ENCODE measurements at regions not wholly inside any gene's neighbourhood (a gene's known extent, or its start where the extent isn't known, plus 50 kb on each side); places are given as distances from the start of the nearest gene placed in this dataset.
"Not testable (repeated sequence)": the region's sequence is repeated elsewhere in the genome, so short reads cannot be mapped to it uniquely, and the experiment has no call there.

DNA sequence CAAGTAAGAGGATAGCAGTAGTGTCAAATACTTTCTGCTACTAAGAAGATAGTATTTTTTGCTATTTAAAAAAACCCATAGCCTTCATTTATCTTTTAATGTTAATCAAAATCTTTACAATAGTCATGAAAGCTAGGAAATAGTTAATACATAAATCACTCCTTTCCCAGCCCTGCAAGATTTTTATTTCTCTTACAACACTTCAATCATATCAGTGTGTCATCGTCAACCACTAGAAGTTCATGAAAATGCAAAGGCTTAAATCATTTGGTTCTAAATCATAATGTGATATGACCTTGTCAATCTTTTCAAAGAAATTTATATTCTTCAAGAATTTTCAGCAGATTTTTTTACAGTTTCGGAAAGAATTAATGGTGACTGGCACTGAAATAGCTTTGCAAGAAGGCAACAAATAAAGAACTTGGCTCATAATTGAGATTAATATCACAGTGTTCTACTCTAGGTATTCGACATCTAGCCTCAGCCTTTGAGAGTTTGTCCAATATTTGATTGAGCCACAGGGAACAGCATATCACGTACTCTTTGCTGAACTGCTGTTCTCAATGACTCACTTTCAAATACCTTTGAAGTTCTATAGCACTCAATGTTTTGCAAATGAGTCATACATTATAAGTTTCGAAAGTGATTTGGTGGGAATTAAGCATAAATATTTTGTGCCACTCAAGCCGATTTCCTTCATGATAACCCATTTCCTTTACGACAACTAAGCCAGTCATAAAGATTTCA lies 384.0 kb upstream of the FOXG1 start:
- no peak for DNase-seq

DNA sequence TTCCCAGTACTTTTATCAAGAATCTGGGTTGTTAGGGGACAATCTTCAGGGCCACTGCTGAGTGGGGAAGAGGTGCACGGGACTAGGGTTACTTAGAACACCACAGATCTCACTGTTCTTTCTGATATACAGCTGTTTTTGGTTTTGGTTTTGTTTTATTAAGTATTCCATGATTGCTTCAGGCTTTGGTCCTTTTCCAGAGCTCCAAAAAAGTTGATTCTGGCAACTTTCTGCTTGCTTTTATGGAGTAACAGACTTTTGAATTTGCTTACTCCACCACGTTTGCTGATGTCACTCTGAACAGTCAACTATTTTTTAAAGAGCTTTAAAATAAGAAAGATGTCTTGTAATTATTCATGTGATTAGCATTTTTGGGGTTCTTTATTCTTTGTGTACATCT lies 368.1 kb upstream of the FOXG1 start:
- DNase-seq, result no peak

DNA sequence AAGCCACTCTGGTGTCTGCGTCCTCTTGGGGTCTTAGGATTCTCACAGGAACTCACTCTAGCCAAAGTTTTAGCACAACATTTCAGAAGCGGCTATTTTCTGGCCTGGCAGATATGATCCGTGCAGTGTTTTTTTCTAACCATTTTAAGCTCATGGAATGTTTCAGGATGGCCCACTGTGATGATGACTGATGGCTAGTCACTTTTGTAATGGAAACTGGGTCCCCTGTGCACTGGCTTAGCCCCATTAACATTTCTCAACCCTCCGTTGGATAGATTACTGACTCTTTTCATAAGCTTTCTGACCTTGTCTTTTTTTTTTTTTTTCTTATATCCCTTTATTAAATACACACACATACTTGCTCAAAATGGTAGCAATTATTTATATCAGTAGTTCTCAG lies 364.9 kb upstream of the FOXG1 start:
- not testable (repeated sequence) for DNase-seq

DNA sequence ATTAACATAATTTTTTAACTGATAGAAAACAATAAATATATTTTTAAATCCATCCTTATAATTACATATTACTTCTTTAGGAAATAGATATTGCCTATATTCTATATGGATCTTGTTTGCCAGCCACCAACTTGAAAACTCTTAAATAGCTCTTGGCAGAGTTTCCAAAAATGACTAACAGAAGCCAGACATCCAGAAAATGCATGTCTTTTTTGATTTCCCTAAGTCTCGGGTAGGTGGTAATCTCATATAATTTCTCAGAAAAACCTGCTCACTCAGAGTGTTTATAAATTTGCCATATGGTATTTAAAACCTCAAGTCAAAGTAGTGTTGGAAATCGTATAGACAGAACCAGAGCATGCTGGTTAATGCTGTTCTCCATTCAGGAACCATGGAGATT lies 360.4 kb upstream of the FOXG1 start:
- no peak for DNase-seq

DNA sequence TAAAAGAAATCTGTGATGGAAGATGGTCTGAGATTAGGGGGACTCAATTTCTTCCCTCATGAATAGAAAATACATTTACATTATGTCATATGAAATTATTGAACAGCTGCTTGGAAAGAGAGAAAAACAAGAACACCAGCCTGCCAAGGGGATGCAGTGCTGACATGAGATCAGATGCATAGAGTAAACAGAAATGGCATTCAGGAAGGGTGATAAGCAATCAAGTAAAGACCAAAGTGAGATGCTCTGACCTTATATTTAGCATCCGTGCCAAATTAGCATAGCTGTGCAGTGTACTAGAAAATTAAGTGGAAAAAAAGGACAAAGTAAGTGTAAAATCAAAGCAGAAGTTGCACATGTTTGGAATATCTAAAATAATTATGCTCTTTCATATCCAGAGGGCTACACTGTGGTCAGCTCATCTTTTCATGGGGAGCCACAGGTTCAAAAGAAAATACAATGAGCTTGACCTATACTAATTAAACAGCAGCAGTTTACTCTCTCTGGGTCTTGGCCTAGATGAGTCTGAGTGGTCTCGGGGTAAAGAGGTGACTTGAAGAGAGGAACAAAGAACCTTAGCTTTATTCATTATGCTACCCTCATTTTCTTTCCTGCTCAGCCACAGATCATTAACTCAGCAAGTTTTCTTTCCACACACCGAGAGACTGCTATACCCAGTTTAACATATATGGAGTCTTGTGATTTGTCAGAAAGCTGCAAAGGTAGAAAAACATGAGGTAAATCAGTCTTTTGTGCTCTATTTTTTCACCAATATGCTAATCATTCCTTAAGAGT lies 359.4 kb upstream of the FOXG1 start:
- no peak for DNase-seq

DNA sequence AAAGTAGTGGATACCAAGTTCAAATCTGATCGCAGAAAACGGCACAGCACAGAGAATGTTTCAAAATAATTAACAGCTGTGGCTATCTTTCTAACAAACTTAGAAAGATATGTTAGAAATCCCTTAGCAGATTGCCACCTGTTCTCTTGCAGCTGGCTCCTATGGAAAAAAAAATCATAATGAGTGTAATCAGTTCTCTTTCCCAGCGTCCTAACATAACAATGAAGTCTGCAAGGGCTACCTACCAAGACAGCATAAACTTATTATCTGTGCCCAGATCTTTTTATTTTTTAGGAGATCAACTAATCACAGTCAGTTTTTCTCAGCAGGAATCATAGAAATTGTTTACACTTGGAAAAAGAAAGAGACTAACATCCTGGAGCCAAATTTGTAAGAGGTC lies 358.6 kb upstream of the FOXG1 start:
- DNase-seq, result no peak

DNA sequence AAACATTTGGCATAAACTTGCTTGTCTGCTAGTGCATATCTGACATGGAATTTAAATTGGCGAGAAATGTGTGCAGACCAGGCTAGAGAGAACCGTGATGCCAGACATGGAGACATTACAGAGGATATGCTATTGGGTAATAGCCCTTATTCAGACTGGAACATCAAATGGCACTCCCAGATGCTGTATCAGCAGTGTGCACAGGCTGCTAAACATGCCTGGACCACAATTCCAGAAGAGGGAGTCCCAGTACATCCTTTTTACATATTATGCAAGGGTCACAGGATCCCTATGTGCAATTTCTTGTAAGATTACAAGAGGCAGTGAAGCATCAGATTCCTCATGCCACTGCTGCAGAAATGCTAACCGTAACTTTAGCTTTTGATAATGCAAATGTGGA lies 354.5 kb upstream of the FOXG1 start:
- no peak for DNase-seq

DNA sequence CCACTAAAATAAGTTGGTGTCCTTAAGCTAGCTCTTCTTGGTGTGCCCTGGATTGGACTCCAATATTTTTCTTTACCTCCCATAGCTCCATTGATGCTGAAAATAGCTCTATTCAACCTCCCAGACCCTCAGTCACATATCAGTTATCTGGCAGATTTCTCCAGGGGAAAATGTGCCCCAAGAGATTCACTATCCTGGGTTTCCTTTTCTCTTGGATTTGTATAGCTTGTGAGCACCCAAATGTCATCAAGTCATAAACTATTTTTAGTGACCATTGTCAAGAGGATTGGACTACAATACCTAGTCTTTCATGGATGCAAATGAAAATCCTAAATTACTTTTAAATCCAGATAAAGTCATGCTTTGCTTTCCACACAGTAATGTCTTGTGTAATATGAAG lies 339.6 kb upstream of the FOXG1 start:
- no peak for DNase-seq

DNA sequence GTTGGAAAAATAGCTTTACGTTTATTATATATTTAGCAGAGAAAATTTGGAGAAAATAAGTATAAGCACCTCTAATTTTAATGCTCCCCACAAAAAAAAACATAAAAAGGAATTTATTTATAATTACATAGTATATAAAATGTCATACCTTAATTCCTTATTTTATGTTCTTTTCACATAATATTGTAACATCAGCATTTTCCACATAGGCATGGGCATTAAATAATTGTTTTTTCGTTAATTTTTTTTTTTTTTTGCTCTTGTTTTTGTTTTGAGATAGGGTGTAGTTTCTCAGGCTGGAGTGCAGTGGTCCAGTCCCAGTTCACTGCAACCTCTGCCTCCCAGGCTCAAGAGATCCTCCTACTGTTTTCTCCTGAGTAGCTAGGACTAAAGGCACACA lies 329.8 kb upstream of the FOXG1 start:
- DNase-seq, result no peak

DNA sequence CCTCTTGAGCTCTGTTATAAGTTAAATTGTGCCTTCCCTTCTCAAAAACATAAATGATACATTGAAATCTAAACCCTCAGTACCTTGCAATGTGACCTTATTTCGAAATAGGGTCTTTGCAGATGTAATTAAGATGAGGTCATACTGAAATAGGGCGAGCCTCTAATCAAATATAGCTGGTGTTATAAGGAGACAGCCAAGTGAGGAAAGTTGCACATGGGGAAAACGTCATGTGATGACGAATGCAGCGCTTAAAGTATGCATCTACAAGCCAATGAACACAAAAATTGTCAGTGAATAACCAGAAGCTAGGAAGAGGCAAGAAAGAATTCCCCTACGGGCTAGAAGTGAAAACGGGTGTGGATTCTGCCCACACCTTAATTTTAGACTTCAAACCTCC lies 305.2 kb upstream of the FOXG1 start:
- no peak for DNase-seq

DNA sequence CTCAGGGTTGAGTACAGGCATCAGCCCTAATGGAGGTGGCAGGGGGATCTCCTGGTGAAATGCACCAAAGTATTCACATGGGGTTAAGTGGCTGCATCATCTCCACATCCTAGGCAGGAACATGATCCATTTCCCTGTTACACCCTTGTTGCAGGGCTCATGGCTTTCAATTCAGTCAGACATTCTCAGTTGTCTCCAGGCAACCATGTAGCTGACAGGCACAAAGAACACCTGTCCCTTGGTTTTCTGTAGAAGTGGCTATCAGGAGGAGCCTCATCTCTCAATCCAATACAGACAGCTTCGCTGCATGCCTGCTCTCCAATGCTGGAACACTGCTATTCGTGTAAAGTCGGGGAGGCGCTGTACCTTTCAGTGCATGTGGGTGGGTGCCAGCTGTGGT lies 299.0 kb upstream of the FOXG1 start:
- no peak for DNase-seq

DNA sequence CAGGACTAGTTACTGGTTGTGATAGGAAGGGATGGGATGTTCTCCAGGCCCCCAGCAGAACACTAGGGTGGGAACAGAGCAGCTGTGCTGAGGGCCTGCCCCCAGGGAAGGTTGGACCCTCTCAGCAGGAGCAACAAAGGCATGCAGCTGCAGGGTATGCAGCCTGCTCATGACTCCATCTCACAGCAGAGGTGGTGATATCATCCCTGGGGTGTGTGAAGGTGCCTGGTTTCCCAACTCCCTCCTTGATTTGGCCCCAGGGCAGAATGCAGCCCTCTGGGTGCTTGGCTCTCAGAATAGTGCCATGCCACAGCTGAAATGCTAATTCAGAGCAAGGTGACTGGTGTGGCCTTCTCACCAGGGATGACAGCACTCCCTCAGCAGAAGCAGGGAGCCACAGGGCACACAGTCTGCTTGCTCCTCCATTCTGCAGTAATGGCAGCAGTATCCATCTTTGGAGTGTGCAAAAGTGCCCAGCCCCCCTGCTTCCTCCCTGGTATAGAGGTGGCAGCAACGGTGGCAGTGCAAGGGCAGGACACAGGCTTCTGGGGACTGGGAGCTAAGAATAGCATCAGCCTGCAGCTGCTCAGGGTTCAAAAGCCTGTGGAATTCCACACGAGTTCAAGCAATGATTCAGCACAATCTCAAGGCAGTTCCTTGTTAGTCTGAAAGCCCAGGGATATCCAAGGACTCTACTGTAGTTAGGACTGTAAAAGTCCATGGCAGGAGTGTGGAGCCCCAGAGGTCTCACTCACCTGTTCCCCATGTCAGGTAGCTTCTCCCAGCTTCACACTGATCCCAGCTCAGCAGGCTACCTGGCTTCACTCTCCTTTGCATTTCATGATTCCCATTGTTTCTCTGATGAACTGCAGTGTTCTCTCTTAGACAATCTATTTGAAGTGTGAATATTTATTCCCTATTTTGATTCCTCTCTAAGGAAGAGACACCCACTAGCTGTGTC lies 298.1 kb upstream of the FOXG1 start:
- no peak for DNase-seq

DNA sequence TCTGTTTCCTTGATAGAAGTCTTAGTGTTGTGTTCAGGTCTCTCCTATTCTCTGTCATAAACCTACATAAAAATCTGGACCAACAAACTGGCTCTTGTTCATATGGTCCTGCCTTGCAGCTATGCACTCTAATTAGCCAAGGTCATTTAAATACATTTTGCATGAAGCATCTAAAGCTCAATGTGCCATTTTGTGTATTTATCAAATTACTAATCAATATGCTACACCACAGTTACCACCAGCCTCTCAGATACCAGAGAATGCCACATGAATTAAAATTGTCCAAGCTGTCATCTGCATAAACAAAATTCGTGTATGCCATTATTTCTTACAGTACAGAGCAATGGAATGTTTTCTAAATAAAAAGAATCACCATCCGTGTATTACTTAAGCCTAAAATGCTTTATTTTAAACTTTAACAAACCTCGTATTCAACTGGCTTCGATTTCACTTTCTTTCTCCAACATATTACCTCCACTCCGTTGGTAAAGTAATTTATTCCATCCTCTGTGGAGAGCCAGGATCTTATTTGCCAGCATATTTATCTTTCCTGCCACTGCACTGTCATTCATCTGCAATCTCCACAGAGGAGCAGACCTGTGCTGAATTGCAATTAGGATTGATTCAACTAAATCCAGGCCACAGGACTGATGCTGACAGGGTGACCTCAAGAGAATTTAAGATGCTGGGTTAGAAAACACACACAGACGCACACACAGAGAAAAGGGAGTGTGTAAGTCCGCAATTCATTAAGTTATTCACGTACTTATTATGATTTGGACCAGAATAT lies 284.1 kb upstream of the FOXG1 start:
- no peak for DNase-seq

DNA sequence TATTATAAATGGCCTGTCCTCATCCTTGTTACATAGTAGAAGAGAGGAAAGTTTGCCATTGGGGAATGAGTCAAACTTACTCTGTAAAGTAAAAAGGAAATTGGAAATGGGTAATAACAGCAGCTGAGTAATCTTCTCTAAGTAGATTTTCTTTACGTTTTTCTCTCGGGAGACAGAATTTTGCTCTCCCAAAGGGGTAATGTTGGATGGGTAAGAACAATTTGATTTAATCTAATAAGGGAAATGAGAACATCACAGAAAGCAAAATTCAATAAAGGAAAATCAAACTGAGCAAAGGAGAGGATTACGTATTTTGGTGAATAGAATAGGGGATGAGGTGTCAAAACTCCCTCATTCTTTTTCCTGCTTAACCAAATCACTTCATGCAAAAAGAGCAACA lies 283.1 kb upstream of the FOXG1 start:
- no peak for DNase-seq

DNA sequence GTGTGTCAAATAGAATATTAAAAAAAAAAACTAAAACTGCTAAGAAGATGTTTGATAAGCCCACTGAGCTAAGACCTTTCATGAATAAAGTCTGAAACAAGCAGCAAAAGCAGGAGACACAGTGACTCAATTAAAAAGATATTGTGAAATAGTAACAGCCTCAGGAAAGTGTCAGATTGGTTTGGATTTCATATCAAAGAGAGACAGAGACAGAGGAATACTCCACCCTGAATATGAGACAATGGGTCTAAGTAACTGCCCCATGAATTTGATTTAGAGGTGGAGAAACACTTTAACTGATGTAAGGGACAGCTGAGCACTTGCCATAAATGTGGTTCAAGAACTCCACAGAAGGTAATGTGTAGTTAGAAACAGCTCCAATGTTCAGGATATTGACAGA lies 277.9 kb upstream of the FOXG1 start:
- no peak for DNase-seq

DNA sequence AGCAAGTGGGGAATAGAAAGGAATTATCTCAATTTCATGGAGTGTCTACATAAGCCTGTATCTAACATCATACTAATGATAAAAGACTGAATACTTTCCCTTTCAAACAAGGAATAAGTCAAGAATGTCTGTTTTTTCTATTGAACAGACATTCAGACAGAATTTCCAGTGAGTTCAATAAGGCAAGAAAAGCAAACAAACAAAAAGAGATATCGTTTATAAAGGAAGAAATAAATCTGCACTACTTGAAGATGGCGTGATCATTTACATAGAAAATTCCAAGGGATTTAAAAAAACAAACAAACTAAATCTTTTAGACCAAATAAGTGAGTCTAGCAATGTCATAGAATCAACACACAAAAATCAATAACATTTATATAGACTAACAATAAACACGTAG lies 273.1 kb upstream of the FOXG1 start:
- no peak for DNase-seq

DNA sequence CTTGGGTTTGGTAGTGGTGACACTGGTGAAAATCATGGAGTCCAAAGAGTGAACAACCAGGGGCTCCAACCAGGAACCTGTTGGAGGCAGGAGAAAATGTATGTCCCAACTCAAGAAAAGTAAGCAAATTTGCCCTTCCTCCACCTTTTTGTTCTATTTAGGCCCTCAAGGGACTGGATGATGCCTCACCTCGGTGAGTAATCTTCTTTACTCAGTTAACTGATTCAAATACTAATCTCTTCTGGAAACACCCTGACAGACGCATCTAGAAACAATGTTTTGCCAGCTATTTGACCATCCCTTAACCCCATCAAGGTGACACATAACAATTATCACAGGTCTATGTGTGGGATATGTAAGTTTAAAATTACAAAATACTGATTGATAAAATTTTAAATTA lies 272.4 kb upstream of the FOXG1 start:
- DNase-seq, result no peak

DNA sequence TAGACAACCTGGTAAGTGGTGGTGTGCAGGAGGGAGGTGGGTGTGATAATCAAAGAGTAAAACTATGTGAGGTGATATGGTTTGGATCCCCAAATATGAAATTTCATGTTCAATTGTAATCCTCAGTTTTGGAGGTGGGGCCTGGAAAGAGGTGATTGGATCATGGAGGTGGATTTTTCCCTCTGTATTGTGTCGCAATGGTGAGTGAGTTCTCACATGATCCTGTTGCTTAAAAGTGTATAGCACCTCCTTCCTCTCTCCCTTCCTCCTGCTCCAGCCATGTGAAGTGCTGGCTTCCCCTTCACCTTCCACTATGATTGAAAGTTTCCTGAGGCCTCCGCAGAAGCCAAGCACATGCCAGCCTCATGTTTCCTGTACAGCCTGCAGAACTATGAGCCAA lies 270.2 kb upstream of the FOXG1 start:
- DNase-seq, result no peak

DNA sequence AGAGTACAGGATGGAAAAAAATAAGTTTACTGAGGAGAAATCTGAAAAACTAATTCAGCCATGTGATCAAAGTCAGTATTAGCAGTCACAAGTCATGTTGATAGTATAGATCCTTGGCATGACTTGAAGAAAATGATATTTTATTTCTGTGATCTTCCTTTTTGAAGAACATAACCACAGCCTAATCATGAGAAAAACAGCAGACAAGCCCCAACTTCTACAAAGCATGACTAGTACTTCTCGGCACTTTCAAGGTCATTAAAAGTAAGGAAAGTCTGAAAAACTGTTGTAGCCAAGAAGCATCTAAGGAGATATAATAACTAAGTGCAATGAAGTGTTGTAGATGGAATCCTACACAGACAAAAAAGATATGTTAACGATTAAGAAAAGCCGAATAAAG lies 264.1 kb upstream of the FOXG1 start:
- DNase-seq, result no peak

DNA sequence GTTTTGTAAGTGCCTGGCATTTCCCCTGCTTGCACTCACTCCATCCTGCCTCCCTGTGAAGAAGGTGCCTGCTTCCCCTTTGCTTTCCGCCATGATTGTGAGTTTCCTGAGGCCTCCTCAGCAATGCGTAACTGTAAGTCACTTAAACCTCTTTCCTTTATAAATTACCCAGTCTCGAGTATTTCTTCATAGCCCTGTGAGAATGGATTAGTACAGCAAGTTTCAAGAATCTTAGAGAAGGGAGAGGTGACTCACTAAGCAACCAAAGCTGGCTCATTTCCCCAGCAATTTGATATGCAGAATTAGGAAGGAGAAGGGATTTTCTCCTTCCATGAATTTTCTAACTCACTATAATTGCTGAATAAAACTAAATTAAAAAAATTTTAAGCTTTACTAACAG lies 251.0 kb upstream of the FOXG1 start:
- DNase-seq, result no peak

DNA sequence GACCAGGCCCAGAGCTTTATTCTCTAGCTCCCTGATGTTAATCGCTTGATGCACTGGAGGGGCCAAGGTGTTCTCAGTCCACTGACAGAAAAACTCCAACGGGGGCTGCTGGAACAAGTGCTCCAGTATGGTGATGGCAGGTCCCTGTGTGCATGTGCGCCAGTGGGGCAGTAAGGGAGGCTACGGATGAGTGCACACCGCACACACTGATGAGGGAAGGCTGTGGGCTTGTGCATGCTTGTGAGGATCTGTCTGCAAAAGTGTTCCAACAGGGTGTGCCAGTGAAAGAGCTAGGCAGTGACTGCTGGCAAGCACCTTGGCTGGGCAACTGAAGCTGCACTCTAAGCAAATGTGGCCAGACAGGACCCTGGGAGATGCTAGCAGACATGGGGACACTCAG lies 229.7 kb upstream of the FOXG1 start:
- DNase-seq, result no peak

DNA sequence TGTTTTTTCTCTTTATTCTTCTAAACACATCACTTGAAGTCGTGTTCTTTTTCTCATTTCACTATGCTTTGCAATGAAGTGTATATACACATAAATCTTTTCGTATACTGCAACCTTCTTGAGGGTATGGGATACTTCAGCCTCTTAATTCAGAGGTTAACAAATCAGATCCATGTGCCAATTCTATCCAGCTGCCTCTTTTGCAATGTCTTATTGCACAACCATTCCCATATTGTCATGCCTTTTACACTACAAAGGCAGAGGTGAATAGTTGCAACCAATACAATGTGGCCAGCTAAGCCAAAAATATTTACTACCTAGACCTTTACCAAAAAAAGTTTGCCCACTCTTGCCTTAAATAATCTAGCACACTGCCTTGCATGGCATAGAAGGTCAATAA lies 224.5 kb upstream of the FOXG1 start:
- DNase-seq, result no peak

DNA sequence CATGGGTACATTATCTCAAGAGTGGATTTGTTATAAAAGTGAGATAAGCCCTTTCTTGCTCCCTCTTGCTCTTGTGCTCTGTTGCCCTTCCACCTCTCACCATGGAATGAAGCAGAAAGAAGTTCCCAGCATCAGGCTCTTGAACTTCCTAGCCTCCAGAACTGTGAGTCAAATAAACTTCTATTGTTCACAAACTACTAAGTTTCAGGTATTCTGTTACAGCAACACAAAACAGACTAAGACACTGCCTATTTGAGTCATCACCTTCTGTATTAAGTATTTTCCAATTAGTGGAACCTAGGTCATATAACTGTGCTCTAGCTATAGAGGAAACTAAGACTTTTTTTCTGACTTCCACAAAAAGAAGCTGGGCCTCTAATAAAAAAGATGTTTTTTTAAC lies 201.2 kb upstream of the FOXG1 start:
- no peak for DNase-seq
